Right cardiac atrium (tissue), 5 donors: ENCODE measurements at regions not wholly inside any gene's neighbourhood (a gene's known extent, or its start where the extent isn't known, plus 50 kb on each side); places are given as distances from the start of the nearest gene placed in this dataset.
A peak's percentile ranks its signal among the peaks of the same experiment; 100 is the strongest.
"Not testable (repeated sequence)": the region's sequence is repeated elsewhere in the genome, so short reads cannot be mapped to it uniquely, and the experiment has no call there.

Experiments used
- ATAC-seq, 2 donors: fragments of 200-7000 bp; cut with Tn5 transposase; one replicate each; pipeline versions ENCODE4 v1.8.0 to v1.9.1; 2020; ENCODE audit warnings: moderate library complexity in 2 of 2, mild to moderate bottlenecking in 1 of 2
- DNase-seq, 3 donors: peaks; one replicate each; pipeline ENCODE4 v3.0.0-alpha.2; 2020
- H3K27ac ChIP-seq: one replicate; pipeline ENCODE4 v1.5.1; 2013; ENCODE audit warnings: mild to moderate bottlenecking, low read length, control low read depth, moderate library complexity
- H3K27me3 ChIP-seq: one replicate; pipeline ENCODE4 v1.6.1; 2013; ENCODE audit not compliant: control insufficient read depth, insufficient read depth
- H3K4me1 ChIP-seq: one replicate; pipeline ENCODE4 v1.6.1; 2013; ENCODE audit warnings: low read length; ENCODE audit not compliant: control insufficient read depth, insufficient read depth
- H3K4me3 ChIP-seq: one replicate; pipeline ENCODE4 v1.5.1; 2013; ENCODE audit warnings: low read length, control low read depth
- H3K9me3 ChIP-seq: one replicate; pipeline ENCODE4 v1.6.1; 2013; ENCODE audit warnings: low read length; ENCODE audit not compliant: control insufficient read depth
- WGBS: extraction: QIAGEN DNeasy Blood & Tissue Kit; methylation state at CpG from one replicate; pipeline ENCODE4 v1.1.7; 2013; 5-methylcytosine and 5-hydroxymethylcytosine counted together
- intact Hi-C, 4 donors: fragments of 100-400 bp; cut with DNase I; formaldehyde crosslinking; loops; one replicate each; pipeline versions ENCODE4 v1.11.0 to v1.14.0; 2022 to 2023
- donor health status: healthy with polysubstance abuse.
- donor health status: DM: no; HTN: yes; CAD: no.
- donor health status: DM: no; HTN: no; CAD: no.
- donor health status: DM: no; HTN: yes; CAD: no; lungs with severe emphysema.
- donor health status: DM: yes; HTN: yes; CAD: no.

DNA sequence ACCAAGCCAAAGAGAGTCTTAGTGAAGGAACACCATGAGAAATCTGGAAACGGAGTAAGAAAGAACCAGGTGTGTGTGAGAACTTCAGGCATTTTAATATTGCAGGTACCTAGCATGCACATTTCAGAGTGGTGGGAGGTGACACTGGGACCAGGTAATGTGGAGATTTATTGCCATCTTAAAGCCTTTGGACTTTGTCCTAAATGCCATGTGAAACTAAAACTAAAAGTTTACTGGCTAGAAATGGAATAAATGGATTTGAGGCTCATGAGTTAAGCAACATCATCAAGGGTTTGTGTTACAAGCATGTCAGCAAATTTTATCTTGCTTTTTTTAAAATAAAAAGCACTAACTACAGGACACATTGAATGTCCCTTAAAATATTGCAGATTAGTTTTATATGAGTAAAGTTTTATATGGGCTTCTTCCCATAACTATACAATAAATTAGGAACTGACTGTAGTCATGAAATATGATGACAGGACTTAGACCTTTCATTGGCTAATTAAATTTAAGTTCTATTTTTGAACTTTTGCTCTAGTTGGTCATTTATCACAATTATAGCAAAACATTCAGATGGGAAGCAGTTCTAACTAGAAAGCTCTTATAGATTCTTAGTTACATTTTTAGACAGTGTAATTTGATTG is 721.1 kb upstream of the NOVA1 start:
- intact Hi-C loops = no loop called here
- Histone ChIP-seq H3K9me3 (no peaks in the 10 kb centered on the region), H3K4me1 (no peaks in the 10 kb centered on the region), H3K27me3 (no peaks in the 10 kb centered on the region), H3K27ac (no peak overlapping the region), H3K4me3 (no peak overlapping the region)
- ATAC-seq = no peak
- no peak for DNase-seq
- WGBS = 79% methylated on average over 1 of the region's 1 CpG

DNA sequence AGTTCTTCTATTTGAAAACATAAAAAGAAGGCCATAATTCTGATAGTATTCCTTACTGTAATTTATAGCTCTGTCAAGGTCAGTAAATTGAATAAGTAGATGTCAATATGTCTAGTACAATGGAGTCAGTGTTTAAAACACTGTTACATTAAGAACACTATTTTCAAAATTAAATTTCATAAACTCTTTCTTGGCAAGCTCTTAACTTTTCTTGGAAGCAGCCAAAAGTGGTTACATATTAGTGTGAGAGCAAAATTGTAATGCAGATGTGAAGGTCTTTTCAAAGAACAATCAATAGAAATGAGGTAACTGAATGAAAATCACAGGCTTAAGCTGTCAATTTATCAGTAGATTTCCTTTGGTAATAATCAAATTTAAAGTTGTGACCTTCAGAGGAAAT is 722.4 kb upstream of the NOVA1 start:
- no peak for DNase-seq
- ATAC-seq = no peak

DNA sequence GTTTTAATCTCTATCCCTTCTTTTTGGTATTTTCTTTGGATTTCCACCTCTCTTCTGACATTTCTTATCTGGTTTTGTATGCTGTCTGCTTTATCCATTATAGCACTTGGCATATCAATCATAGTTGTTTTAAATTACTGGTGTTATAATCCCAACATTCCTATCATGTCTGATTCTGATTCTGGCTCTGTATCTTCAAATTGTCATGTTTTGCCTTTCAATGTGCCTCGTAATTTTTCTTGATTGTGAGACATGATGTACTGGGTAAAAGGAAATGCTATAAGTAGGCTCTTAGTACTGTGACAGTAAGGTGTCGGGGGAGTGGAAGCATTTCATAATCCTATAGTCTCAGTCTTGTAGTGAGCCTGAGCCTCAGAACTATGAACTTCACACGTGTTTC is 729.3 kb upstream of the NOVA1 start:
- no peaks in the 10 kb centered on the region for H3K9me3 ChIP-seq
- intact Hi-C loops = no loop called here
- no peaks in the 10 kb centered on the region for H3K27me3 ChIP-seq
- ATAC-seq (no peak), DNase-seq (no peak)
- no peak overlapping the region for H3K27ac ChIP-seq
- no peaks in the 10 kb centered on the region for H3K4me1 ChIP-seq
- H3K4me3 ChIP-seq = no peak overlapping the region
- 59% methylated on average over 3 of the region's 3 CpGs for WGBS

More for the DNA sequence above, 722.4 kb upstream of the NOVA1 start:
- H3K4me3 ChIP-seq = no peak overlapping the region
- H3K4me1 ChIP-seq = no peaks in the 10 kb centered on the region
- H3K9me3 ChIP-seq = no peaks in the 10 kb centered on the region
- no peak overlapping the region for H3K27ac ChIP-seq
- no peaks in the 10 kb centered on the region for H3K27me3 ChIP-seq
- intact Hi-C loops = no loop called here

DNA sequence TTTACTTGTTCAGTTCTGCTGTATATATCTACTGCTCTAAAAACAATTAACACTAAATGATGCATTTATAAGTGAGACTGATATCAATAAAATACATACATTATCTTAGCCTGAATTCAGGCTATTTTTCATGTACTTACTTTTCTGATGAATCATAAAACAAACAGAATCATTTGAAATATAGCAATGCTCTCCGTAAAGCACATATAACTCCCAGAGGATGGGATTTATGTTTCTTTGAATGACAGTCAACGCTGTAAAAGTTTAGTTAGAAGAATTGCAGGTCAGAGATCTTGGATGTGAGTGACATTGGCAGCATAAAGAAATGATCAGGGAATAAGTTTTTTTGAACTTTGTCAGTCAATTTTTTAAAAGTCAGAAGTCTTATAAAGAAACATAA is 740.2 kb upstream of the NOVA1 start:
- intact Hi-C loops = no loop called here
- Histone ChIP-seq H3K9me3 (no peaks in the 10 kb centered on the region), H3K4me1 (no peaks in the 10 kb centered on the region), H3K27ac (no peak overlapping the region), H3K27me3 (no peaks in the 10 kb centered on the region), H3K4me3 (no peak overlapping the region)
- DNase-seq (no peak), ATAC-seq (no peak)
- WGBS = 71% methylated on average over 2 of the region's 2 CpGs

DNA sequence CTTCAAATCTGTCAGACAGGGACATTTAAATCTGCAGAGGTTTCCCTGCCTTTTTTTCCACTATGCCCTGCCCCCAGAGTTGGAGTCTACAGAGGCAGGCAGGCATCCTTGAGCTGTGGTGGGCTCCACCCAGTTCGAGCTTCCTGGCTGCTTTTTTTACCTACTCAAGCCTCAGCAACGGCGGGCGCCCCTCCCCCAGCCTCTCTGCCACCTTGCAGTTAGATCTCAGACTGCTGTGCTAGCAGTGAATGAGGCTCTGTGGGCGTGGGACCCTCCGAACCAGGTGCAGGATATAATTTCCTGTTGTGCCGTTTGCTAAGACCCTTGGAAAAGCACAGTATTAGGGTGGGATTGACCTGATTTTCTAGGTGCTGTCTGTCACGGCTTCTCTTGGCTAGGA is 765.2 kb upstream of the NOVA1 start:
- ATAC-seq, H3K27me3 ChIP-seq: not testable (repeated sequence)
- DNase-seq = peak in 1 of 3 donors; percentile 1

DNA sequence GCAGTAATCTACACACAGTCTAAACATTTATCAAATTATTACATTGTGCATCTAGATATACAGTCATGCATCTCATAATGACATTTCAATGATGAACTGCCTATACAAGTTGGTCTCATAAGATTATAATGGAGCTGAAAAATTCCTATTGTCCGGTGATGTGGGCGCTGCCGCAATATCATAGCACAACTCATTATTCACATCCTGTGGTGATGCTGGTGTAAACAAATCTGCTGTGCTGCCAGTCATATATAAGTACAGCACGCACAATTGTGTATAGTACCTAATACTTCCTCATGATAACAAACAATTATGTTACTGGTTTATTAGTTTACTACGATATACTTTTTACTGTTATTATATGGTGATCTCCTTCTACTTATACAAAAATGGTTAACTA is 768.8 kb upstream of the NOVA1 start:
- no peak for ATAC-seq
- Histone ChIP-seq H3K27ac (no peak overlapping the region), H3K27me3 (no peaks in the 10 kb centered on the region)

More for the DNA sequence above, 765.2 kb upstream of the NOVA1 start:
- H3K4me3 ChIP-seq, H3K4me1 ChIP-seq, intact Hi-C loops, H3K9me3 ChIP-seq, H3K27ac ChIP-seq: not testable (repeated sequence)
- WGBS = 84% methylated on average over 8 of the region's 8 CpGs

DNA sequence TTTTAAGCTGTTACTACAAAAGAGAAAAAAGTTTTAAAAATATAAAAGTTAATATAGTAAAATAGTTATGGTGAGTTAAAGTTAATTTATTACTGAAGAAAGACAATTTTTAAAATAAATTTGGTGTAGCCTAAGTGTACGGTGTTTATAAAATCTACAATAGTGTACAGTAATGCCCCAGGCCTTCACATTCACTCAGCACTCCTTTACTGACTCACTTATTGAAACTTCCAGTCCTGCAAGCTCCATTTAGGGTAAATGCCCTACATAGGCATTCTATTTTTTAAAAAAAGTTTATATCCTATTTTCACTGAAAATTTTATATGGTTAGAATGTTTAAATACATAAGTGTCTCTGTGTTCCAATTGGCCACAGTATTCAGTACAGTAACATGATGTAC is 769.5 kb upstream of the NOVA1 start:
- 90% methylated on average over 1 of the region's 1 CpG for WGBS

More for the DNA sequence above, 768.8 kb upstream of the NOVA1 start:
- Histone ChIP-seq H3K4me3 (no peak overlapping the region), H3K9me3 (no peaks in the 10 kb centered on the region), H3K4me1 (no peaks in the 10 kb centered on the region)
- no peak for DNase-seq
- intact Hi-C loops = no loop called here
- 87% methylated on average over 5 of the region's 5 CpGs for WGBS

DNA sequence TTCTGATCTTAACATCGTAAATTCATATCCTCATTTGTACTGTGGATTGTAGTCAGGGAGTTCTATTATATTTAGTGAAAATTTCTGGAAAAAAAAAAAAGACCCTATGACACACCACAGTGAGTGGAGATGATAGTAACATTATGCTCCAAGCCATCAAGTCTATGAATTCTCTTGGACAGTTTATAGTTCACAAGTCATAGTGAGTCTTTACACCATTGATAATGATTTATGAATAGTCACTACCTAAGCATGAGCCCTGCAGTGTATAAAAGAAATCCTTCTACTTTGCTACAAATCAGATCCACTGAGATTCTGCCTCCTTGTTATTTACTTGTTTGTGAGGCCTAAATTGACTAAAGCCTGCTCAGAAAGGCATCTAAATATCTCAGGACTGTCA is 772.2 kb upstream of the NOVA1 start:
- H3K4me1 ChIP-seq = no peaks in the 10 kb centered on the region
- no peaks in the 10 kb centered on the region for H3K27me3 ChIP-seq
- WGBS = 90% methylated on average over 1 of the region's 1 CpG
- no peak overlapping the region for H3K27ac ChIP-seq
- DNase-seq (no peak), ATAC-seq (no peak)
- no peak overlapping the region for H3K4me3 ChIP-seq
- intact Hi-C loops = no loop called here
- H3K9me3 ChIP-seq = no peaks in the 10 kb centered on the region

More for the DNA sequence above, 769.5 kb upstream of the NOVA1 start:
- DNase-seq (no peak), ATAC-seq (no peak)
- no peaks in the 10 kb centered on the region for H3K27me3 ChIP-seq
- no peaks in the 10 kb centered on the region for H3K9me3 ChIP-seq
- H3K4me1 ChIP-seq = no peaks in the 10 kb centered on the region
- H3K27ac ChIP-seq = no peak overlapping the region
- no peak overlapping the region for H3K4me3 ChIP-seq
- intact Hi-C loops = no loop called here

DNA sequence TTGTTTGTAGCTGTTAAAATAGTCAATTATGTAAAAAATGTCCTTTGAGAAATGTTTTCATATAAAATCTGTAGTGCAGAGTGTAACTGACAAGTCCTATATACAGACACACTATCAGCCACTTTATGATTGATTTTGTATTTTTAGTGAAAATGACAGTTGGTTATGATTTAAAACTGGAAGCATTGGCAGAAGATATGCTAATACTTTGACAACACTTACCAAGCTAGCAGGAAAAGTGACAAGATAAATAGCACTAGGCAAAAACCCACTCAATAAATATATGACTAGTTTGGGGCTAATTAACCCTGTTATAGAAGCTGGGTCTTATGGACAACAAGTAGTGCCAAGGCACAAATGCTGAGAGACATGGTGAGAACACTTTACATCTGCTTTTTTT is 772.9 kb upstream of the NOVA1 start:
- no peaks in the 10 kb centered on the region for H3K4me1 ChIP-seq
- intact Hi-C loops = no loop called here
- no peak overlapping the region for H3K4me3 ChIP-seq
- no peaks in the 10 kb centered on the region for H3K9me3 ChIP-seq
- DNase-seq (no peak), ATAC-seq (no peak)
- H3K27me3 ChIP-seq = no peaks in the 10 kb centered on the region
- no peak overlapping the region for H3K27ac ChIP-seq

DNA sequence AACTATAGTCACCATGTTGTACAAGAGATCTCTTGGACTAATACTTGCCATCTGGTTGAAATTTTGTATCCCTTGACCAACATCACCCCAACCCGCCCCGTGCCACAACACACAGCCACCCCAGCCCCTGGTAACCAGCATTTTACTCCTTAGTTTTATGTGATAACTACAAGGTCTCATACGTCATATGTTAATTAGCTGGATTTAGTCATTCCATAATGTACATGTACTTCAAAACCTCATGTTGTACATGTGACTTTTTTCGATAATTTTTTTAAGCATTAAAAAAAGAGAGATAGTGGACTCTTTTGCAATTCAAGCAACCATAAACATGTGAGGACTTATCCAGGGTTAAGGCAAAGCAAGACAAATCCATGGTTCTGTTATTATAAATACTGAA is 773.4 kb upstream of the NOVA1 start:
- intact Hi-C loops = no loop called here
- ATAC-seq (no peak), DNase-seq (no peak)
- Histone ChIP-seq H3K27me3 (no peaks in the 10 kb centered on the region), H3K27ac (no peak overlapping the region), H3K9me3 (no peaks in the 10 kb centered on the region), H3K4me1 (no peaks in the 10 kb centered on the region), H3K4me3 (no peak overlapping the region)
- 87% methylated on average over 4 of the region's 4 CpGs for WGBS

DNA sequence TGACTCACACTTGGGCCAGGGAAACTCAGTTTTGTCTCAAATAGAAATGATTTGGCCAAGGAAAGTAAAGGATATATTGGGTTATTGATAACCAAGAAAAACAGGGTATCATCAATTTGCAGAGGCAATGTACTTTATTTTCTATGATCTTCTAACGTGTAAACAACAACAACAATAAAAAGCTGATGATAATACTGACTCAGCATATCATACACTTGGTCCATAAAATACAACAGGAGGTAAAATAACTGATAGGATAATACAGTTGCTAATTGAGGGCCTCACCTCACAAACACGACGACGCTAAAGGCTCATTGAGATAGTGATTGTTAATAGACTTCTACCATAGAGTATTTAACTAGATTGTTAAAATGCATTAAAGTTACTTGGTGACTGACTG is 774.0 kb upstream of the NOVA1 start:
- WGBS = 73% methylated on average over 4 of the region's 4 CpGs

DNA sequence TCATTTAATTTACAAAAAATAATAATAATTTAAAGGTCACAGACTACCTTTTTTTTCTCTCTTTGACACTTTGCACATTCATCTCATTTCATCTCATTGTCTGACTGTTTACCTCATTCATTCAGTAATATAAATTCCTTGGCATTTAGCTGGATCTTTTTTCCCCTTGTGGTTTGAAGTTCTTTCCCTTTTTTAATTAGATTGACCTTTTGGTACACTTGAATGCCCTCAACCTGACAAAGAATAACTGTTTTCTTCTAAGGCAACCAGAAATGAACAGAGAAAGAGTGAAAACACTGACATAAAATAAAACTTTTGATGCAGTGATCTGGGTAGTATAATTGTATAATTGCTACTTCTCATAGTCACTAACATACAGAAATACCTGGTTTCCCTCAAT is 774.9 kb upstream of the NOVA1 start:
- DNase-seq (no peak), ATAC-seq (no peak)
- no peak overlapping the region for H3K4me3 ChIP-seq
- no peaks in the 10 kb centered on the region for H3K4me1 ChIP-seq
- no peaks in the 10 kb centered on the region for H3K9me3 ChIP-seq
- intact Hi-C loops = no loop called here
- H3K27me3 ChIP-seq = no peaks in the 10 kb centered on the region
- H3K27ac ChIP-seq = no peak overlapping the region

More for the DNA sequence above, 774.0 kb upstream of the NOVA1 start:
- intact Hi-C loops = no loop called here
- no peak for ATAC-seq
- H3K9me3 ChIP-seq = no peaks in the 10 kb centered on the region
- DNase-seq = no peak
- no peaks in the 10 kb centered on the region for H3K27me3 ChIP-seq
- H3K4me1 ChIP-seq = no peaks in the 10 kb centered on the region
- H3K27ac ChIP-seq = no peak overlapping the region
- H3K4me3 ChIP-seq = no peak overlapping the region
